NCI-H1930 (cell line): ENCODE measurements at regions not wholly inside any gene's neighbourhood (a gene's known extent, or its start where the extent isn't known, plus 50 kb on each side); places are given as distances from the start of the nearest gene placed in this dataset.

ENCODE experiments used
- DNase-seq, 2 experiments: peaks; one replicate each; lab custom pipeline; 2025; lab: John Stamatoyannopoulos, UW

- DNase-seq = no peak
Observed at GRCh38 chr7:17130281-17131059, 168.0 kb upstream of the AHR start.

- no peak for DNase-seq
Observed at GRCh38 chr7:17131060-17131345, 167.4 kb upstream of the AHR start.

GRCh38 chr7:17131983-17132655, 166.3 kb upstream of the AHR start:
- DNase-seq = no peak

- peak in 1 of 2 experiments; percentile 44 for DNase-seq
Observed at GRCh38 chr7:17132726-17133125, 165.7 kb upstream of the AHR start.

- no peak for DNase-seq
Observed at GRCh38 chr7:17133977-17134376, 164.5 kb upstream of the AHR start.

GRCh38 chr7:17134786-17135185, 163.7 kb upstream of the AHR start:
- no peak for DNase-seq

- no peak for DNase-seq
Observed at GRCh38 chr7:17136126-17136525, 162.3 kb upstream of the AHR start.

- no peak for DNase-seq
Observed at GRCh38 chr7:17139081-17139480, 159.4 kb upstream of the AHR start.

- DNase-seq = peak in 1 of 2 experiments; percentile 32
Observed at GRCh38 chr7:17140406-17140805, 158.0 kb upstream of the AHR start.

- no peak for DNase-seq
Observed at GRCh38 chr7:17142831-17143541, 155.5 kb upstream of the AHR start.

GRCh38 chr7:17144322-17144721, 154.1 kb upstream of the AHR start:
- no peak for DNase-seq

GRCh38 chr7:17146621-17147020, 151.8 kb upstream of the AHR start:
- no peak for DNase-seq

- DNase-seq = no peak
Observed at GRCh38 chr7:17147409-17147808, 151.0 kb upstream of the AHR start.

GRCh38 chr7:17150018-17150417, 148.4 kb upstream of the AHR start:
- no peak for DNase-seq

- DNase-seq = no peak
Observed at GRCh38 chr7:17152721-17153120, 145.7 kb upstream of the AHR start.

GRCh38 chr7:17153536-17153935, 144.9 kb upstream of the AHR start:
- DNase-seq = no peak

GRCh38 chr7:17155529-17155928, 142.9 kb upstream of the AHR start:
- no peak for DNase-seq

- DNase-seq = no peak
Observed at GRCh38 chr7:17158261-17158660, 140.2 kb upstream of the AHR start.

- DNase-seq = no peak
Observed at GRCh38 chr7:17159500-17160037, 138.9 kb upstream of the AHR start.

GRCh38 chr7:17166824-17167379, 131.6 kb upstream of the AHR start:
- no peak for DNase-seq

GRCh38 chr7:17168416-17168815, 130.0 kb upstream of the AHR start:
- DNase-seq = no peak

GRCh38 chr7:17171427-17171826, 127.0 kb upstream of the AHR start:
- DNase-seq = no peak
